Tibial nerve (tissue), 3 donors: ENCODE measurements at regions not wholly inside any gene's neighbourhood (a gene's known extent, or its start where the extent isn't known, plus 50 kb on each side); places are given as distances from the start of the nearest gene placed in this dataset.

Experiments
- POLR2A ChIP-seq, 2 donors: fragments of 450-650 bp; IDR thresholded peaks; one replicate each; pipeline ENCODE4 v1.6.1; 2017; ENCODE audit warnings: antibody characterized with exemption in 2 of 2, mild to moderate bottlenecking in 2 of 2, moderate library complexity in 2 of 2
- TF ChIP-seq, protein P1 (sequence below), 5 experiments: fragments of 200-600 bp in 3 of 5; fragments of 450-650 bp in 2 of 5; sonication (generic) in 3 of 5; IDR thresholded peaks; one replicate each; pipeline ENCODE4 v1.5.1; 2016 to 2019; ENCODE audit warnings: antibody characterized with exemption in 5 of 5, mild to moderate bottlenecking in 3 of 5, moderate library complexity in 2 of 5

DNA sequence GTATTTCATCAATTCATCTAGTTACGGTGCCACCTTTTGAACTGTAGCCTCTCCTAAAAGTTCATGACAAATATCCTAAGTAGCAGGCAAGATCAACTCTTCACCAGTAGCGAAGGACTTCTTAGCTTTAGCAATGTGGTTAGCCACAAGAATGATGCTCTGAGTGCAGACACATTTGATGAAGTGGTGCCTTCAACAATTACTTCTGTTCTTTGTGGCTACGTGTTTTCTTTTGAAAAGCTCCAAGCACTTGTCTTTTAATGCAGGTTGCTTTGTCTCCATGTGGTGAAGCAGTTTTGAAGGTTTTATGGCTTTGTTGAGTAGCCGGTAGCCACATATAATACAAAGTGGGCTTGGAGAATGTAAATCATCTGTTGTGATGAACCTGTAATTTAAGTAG, 194.7 kb downstream of the B3GLCT start:
- no peak for TF ChIP-seq POLR2A (IDR thresholded peaks at IDR 0.05)
- TF ChIP-seq, protein P1, sequence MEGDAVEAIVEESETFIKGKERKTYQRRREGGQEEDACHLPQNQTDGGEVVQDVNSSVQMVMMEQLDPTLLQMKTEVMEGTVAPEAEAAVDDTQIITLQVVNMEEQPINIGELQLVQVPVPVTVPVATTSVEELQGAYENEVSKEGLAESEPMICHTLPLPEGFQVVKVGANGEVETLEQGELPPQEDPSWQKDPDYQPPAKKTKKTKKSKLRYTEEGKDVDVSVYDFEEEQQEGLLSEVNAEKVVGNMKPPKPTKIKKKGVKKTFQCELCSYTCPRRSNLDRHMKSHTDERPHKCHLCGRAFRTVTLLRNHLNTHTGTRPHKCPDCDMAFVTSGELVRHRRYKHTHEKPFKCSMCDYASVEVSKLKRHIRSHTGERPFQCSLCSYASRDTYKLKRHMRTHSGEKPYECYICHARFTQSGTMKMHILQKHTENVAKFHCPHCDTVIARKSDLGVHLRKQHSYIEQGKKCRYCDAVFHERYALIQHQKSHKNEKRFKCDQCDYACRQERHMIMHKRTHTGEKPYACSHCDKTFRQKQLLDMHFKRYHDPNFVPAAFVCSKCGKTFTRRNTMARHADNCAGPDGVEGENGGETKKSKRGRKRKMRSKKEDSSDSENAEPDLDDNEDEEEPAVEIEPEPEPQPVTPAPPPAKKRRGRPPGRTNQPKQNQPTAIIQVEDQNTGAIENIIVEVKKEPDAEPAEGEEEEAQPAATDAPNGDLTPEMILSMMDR (IDR thresholded peaks at IDR 0.05), result no peak
